Stomach (tissue), 4 donors: ENCODE measurements at regions not wholly inside any gene's neighbourhood (a gene's known extent, or its start where the extent isn't known, plus 50 kb on each side); places are given as distances from the start of the nearest gene placed in this dataset.

Experiments
- CTCF ChIP-seq, 7 experiments: fragments of 450-650 bp in 4 of 7; fragments of 200-600 bp in 3 of 7; sonication (generic) in 3 of 7; IDR thresholded peaks; one replicate each; pipeline ENCODE4 v1.5.1; 2016 to 2019; ENCODE audit warnings: antibody characterized with exemption in 7 of 7, control low read depth in 2 of 7, mild to moderate bottlenecking in 1 of 7
- EP300 ChIP-seq: sonication (generic); formaldehyde crosslinking; IDR thresholded peaks from one replicate; pipeline ENCODE4 v1.6.1; 2017; ENCODE audit warnings: antibody characterized with exemption

GRCh38 chr4:138519436-138519835 is 277.3 kb upstream of the SLC7A11 start:
- TF ChIP-seq CTCF (IDR thresholded peaks at IDR 0.05) (no peak), EP300 (no peak)
